CD14-positive monocyte (primary cell): ENCODE measurements at regions not wholly inside any gene's neighbourhood (a gene's known extent, or its start where the extent isn't known, plus 50 kb on each side); places are given as distances from the start of the nearest gene placed in this dataset.

ENCODE experiments used
- DNase-seq, 3 donors: peaks; one replicate each; pipeline ENCODE4 v3.0.0-alpha.2; 2011 to 2022
- H2AFZ ChIP-seq: 2 replicates; pipeline ENCODE4 v1.6.0; 2012; ENCODE audit warnings: mild to moderate bottlenecking, low read depth, low read length, inconsistent platforms; ENCODE audit not compliant: insufficient read depth, poor library complexity, severe bottlenecking
- H3K27ac ChIP-seq, 2 donors: 1 replicate in 1 of 2; 2 replicates in 1 of 2; pipeline ENCODE4 v1.5.1; 2012 to 2013; ENCODE audit warnings: low read length in 2 of 2, control low read depth in 1 of 2, inconsistent platforms in 1 of 2, low read depth in 1 of 2, mild to moderate bottlenecking in 1 of 2
- H3K27me3 ChIP-seq, 2 donors: one replicate each; pipeline versions ENCODE4 v1.6.0 to v1.6.1; 2011 to 2013; ENCODE audit warnings: low read length in 2 of 2; ENCODE audit not compliant: control insufficient read depth in 2 of 2, insufficient read depth in 2 of 2
- H3K36me3 ChIP-seq, 2 donors: replicated peaks in 1 of 2; 1 replicate in 1 of 2; 2 replicates in 1 of 2; pipeline versions ENCODE4 v1.5.1 to v1.6.1; 2012 to 2013; ENCODE audit warnings: low read length in 2 of 2, control low read depth in 1 of 2, inconsistent platforms in 1 of 2, mild to moderate bottlenecking in 1 of 2; ENCODE audit not compliant: insufficient read depth in 2 of 2, control insufficient read depth in 1 of 2
- H3K4me1 ChIP-seq, 2 donors: 1 replicate in 1 of 2; 2 replicates in 1 of 2; pipeline versions ENCODE4 v1.5.1 to v1.6.1; 2012 to 2013; ENCODE audit warnings: low read length in 2 of 2, control low read depth in 1 of 2, inconsistent platforms in 1 of 2, mild to moderate bottlenecking in 1 of 2, moderate library complexity in 1 of 2; ENCODE audit not compliant: insufficient read depth in 2 of 2, control insufficient read depth in 1 of 2
- H3K4me2 ChIP-seq: replicated peaks from 2 replicates; pipeline ENCODE3; 2012; ENCODE audit warnings: low read length, moderate library complexity, mild to moderate bottlenecking; ENCODE audit not compliant: poor library complexity, severe bottlenecking; ENCODE audit errors: extremely low read depth
- H3K4me3 ChIP-seq, 3 experiments: fragments of 200-600 bp in 1 of 3; sonication (generic) in 1 of 3; replicated peaks in 1 of 3; 1 replicate in 2 of 3; 2 replicates in 1 of 3; pipeline ENCODE4 v1.5.1; 2011 to 2013; ENCODE audit warnings: low read length in 3 of 3, mild to moderate bottlenecking in 3 of 3, control low read depth in 2 of 3, low read depth in 2 of 3, inconsistent platforms in 1 of 3, moderate library complexity in 1 of 3
- H3K79me2 ChIP-seq: 2 replicates; pipeline ENCODE4 v1.6.0; 2012; ENCODE audit warnings: mild to moderate bottlenecking, control low read depth, inconsistent platforms, low read length, moderate library complexity; ENCODE audit not compliant: insufficient read depth
- H3K9ac ChIP-seq: 2 replicates; pipeline ENCODE4 v1.6.0; 2017; ENCODE audit warnings: low read length, mild to moderate bottlenecking; ENCODE audit not compliant: insufficient read depth, poor library complexity, severe bottlenecking
- H3K9me3 ChIP-seq, 2 donors: replicated peaks in 1 of 2; 1 replicate in 1 of 2; 2 replicates in 1 of 2; pipeline versions ENCODE4 v1.5.1 to v1.6.1; 2012 to 2013; ENCODE audit warnings: low read length in 2 of 2, control low read depth in 1 of 2; ENCODE audit not compliant: control insufficient read depth in 1 of 2, insufficient read depth in 1 of 2
- H4K20me1 ChIP-seq: 2 replicates; pipeline ENCODE4 v1.6.0; 2012; ENCODE audit warnings: mild to moderate bottlenecking, low read length, control low read depth, moderate library complexity; ENCODE audit not compliant: insufficient read depth
- H3K27ac Mint-ChIP-seq, 7 donors: one replicate each; pipeline ENCODE4 v1.8.0; 2020; ENCODE audit warnings: mild to moderate bottlenecking in 7 of 7, mixed read lengths in 7 of 7, moderate library complexity in 6 of 7, inconsistent platforms in 2 of 7
- H3K27me3 Mint-ChIP-seq, 3 donors: one replicate each; pipeline ENCODE4 v1.8.0; 2021 to 2022; ENCODE audit warnings: low read depth in 3 of 3, mild to moderate bottlenecking in 3 of 3, mixed read lengths in 3 of 3, moderate library complexity in 3 of 3, inconsistent platforms in 1 of 3
- H3K36me3 Mint-ChIP-seq, 2 donors: one replicate each; pipeline ENCODE4 v1.8.0; 2020; ENCODE audit warnings: mixed read lengths in 2 of 2, inconsistent platforms in 1 of 2, mild to moderate bottlenecking in 1 of 2
- H3K4me1 Mint-ChIP-seq: one replicate; pipeline ENCODE4 v1.8.0; 2020; ENCODE audit warnings: mild to moderate bottlenecking, mixed read lengths
- H3K4me3 Mint-ChIP-seq, 2 donors: one replicate each; pipeline ENCODE4 v1.8.0; 2020; ENCODE audit warnings: mild to moderate bottlenecking in 2 of 2, mixed read lengths in 2 of 2, moderate library complexity in 1 of 2
- H3K9me3 Mint-ChIP-seq, 7 donors: one replicate each; pipeline ENCODE4 v1.8.0; 2020 to 2022; ENCODE audit warnings: mixed read lengths in 7 of 7, mild to moderate bottlenecking in 6 of 7, moderate library complexity in 6 of 7, inconsistent platforms in 2 of 7
- CTCF ChIP-seq: fragments of 200-600 bp; IDR thresholded peaks from one replicate; pipeline ENCODE4 v1.8.0; 2022; ENCODE audit warnings: antibody characterized with exemption, mild to moderate bottlenecking
- WGBS: methylation state at CpG from one replicate; pipeline ENCODE4 v1.1.5; 2013; ENCODE audit warnings: missing lambda C conversion rate; ENCODE audit not compliant: insufficient coverage; 5-methylcytosine and 5-hydroxymethylcytosine counted together
- intact Hi-C, 2 donors: fragments of 100-400 bp; cut with micrococcal nuclease; formaldehyde crosslinking; loops; one replicate each; pipeline versions ENCODE4 v1.15.0 to v1.15.1; 2023

GRCh38 chr10:64142395-64142794 is 621.2 kb downstream of the REEP3 start:
- H2AFZ ChIP-seq = no peak overlapping the region
- intact Hi-C loops = no loop called here
- H3K27ac Mint-ChIP-seq = no peak overlapping the region
- no peaks in the 10 kb centered on the region for H3K79me2 ChIP-seq
- H3K36me3 Mint-ChIP-seq = no peaks in the 10 kb centered on the region
- peaks cover 0 to 7% (median 7%) of the 10 kb centered on the region in 3 donors for H3K27me3 Mint-ChIP-seq
- no peak for TF ChIP-seq CTCF
- H3K36me3 ChIP-seq = no peaks in the 10 kb centered on the region
- peaks cover 0 to 5% (median 0%) of the 10 kb centered on the region in 7 donors for H3K9me3 Mint-ChIP-seq
- H4K20me1 ChIP-seq = no peaks in the 10 kb centered on the region
- no peaks in the 10 kb centered on the region for H3K27me3 ChIP-seq
- H3K4me3 ChIP-seq = no peak overlapping the region
- WGBS = 86% methylated on average over 1 of the region's 3 CpGs
- H3K4me1 Mint-ChIP-seq = no peaks in the 10 kb centered on the region
- no peak overlapping the region for H3K4me2 ChIP-seq
- no peaks in the 10 kb centered on the region for H3K4me1 ChIP-seq
- no peak overlapping the region for H3K4me3 Mint-ChIP-seq
- DNase-seq = no peak
- H3K27ac ChIP-seq = no peak overlapping the region
- no peaks in the 10 kb centered on the region for H3K9me3 ChIP-seq
- H3K9ac ChIP-seq = no peak overlapping the region

- no peak for TF ChIP-seq CTCF
- Histone ChIP-seq H3K9ac (no peak overlapping the region), H3K4me2 (no peak overlapping the region), H4K20me1 (no peaks in the 10 kb centered on the region), H3K9me3 (no peaks in the 10 kb centered on the region), H2AFZ (no peak overlapping the region), H3K79me2 (no peaks in the 10 kb centered on the region), H3K4me1 (no peaks in the 10 kb centered on the region), H3K27me3 (no peaks in the 10 kb centered on the region), H3K36me3 (no peaks in the 10 kb centered on the region), H3K27ac (no peak overlapping the region), H3K4me3 (no peak overlapping the region)
- peaks cover 2 to 3% (median 2%) of the 10 kb centered on the region in 3 donors for H3K27me3 Mint-ChIP-seq
- no peaks in the 10 kb centered on the region for H3K36me3 Mint-ChIP-seq
- peaks cover 0 to 3% (median 0%) of the 10 kb centered on the region in 7 donors for H3K9me3 Mint-ChIP-seq
- H3K4me1 Mint-ChIP-seq = no peaks in the 10 kb centered on the region
- intact Hi-C loops = no loop called here
- no peak overlapping the region for H3K4me3 Mint-ChIP-seq
- H3K27ac Mint-ChIP-seq = no peak overlapping the region
- DNase-seq = no peak
These were observed 627.4 kb downstream of the REEP3 start for GRCh38 chr10:64148607-64149006.
